ENCODE measurements at regions not wholly inside any gene's neighbourhood (a gene's known extent, or its start where the extent isn't known, plus 50 kb on each side); places are given as distances from the start of the nearest gene placed in this dataset.

- H3K9me3 ChIP-seq (ENCODE audit: control extremely low read depth in 1 of 3, control insufficient read depth in 2 of 3, insufficient read depth in 1 of 3, low read length in 2 of 3): peaks cover 3 to 5% (median 4%) of the 10 kb centered on the region in 3 donors
- Mint-ChIP-seq H3K4me1 (no peaks in the 10 kb centered on the region), H3K4me3 (no peak overlapping the region), H3K9me3 (ENCODE audit: insufficient read depth) (peaks cover 5% of the 10 kb centered on the region), H3K27ac (no peak overlapping the region), H3K27me3 (peaks cover 3% of the 10 kb centered on the region)
- H4K20me1 ChIP-seq (ENCODE audit: control insufficient read depth, insufficient read depth, low read length, poor library complexity, severe bottlenecking): no peaks in the 10 kb centered on the region
- no peak overlapping the region for H3K9ac ChIP-seq (ENCODE audit: low read length)
- no peak overlapping the region for H2AFZ ChIP-seq (ENCODE audit: insufficient read depth, low read depth, low read length, poor library complexity, severe bottlenecking)
- WGBS (ENCODE audit: insufficient coverage): 91% methylated on average over 3 of the region's 3 CpGs
- H3K27ac ChIP-seq (ENCODE audit: low read length in 2 of 2): no peak overlapping the region
- TF ChIP-seq CTCF (IDR thresholded peaks at IDR 0.05): no peak
- TF ChIP-seq EZH2 (IDR thresholded peaks at IDR 0.05; ENCODE audit: borderline replicate concordance, insufficient read depth, low read depth, low read length, poor library complexity, severe bottlenecking): no peak
- no peak overlapping the region for H3K4me2 ChIP-seq (replicated peaks; ENCODE audit: low read depth, low read length, poor library complexity, severe bottlenecking)
- H3K4me1 ChIP-seq (ENCODE audit: control insufficient read depth in 2 of 2, insufficient read depth in 2 of 2, low read length in 2 of 2): no peaks in the 10 kb centered on the region
- no peaks in the 10 kb centered on the region for H3K36me3 ChIP-seq (replicated peaks in 1 of 2; ENCODE audit: control extremely low read depth in 1 of 2, control insufficient read depth in 1 of 2, extremely low read depth in 1 of 2, insufficient read depth in 2 of 2, low read length in 1 of 2)
- DNase-seq: no peak
- H3K4me3 ChIP-seq (ENCODE audit: control extremely low read depth in 1 of 5, extremely low read depth in 1 of 5, insufficient read depth in 1 of 5, low read depth in 2 of 5, low read length in 4 of 5): no peak overlapping the region
- no peaks in the 10 kb centered on the region for H3K79me2 ChIP-seq (ENCODE audit: control insufficient read depth, insufficient read depth, low read length)
- intact Hi-C loops (cut with micrococcal nuclease): no loop called here
- no peaks in the 10 kb centered on the region for H3K27me3 ChIP-seq (replicated peaks in 1 of 4; ENCODE audit: control extremely low read depth in 1 of 4, control insufficient read depth in 3 of 4, insufficient read depth in 4 of 4, low read length in 3 of 4)
- ChIA-PET POLR2A (no interaction called here), CTCF (no interaction called here)
- ATAC-seq (ENCODE audit: low read depth): no peak
These were observed 127.6 kb upstream of the DAAM1 start for GRCh38 chr14:59060841-59061240.

DNA sequence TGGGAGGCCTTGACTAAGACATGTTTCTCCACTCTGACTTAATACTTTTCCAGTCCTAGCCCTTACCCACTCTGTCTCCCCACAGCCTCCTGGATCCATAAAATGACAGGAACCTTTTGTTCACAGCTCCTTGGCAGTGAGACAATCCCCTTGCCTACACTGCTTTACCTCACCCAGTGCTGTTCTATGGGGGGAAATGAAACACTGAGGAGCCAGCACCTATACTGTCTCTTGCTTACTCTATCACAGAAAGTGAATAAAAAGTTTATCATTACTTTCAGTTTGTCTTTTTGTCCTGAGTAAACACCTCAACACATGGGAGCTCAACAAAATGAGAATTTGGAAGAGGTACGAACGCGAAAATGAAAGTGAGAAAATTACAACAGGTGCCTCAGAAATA, 127.2 kb upstream of the DAAM1 start:
- CTCF ChIA-PET: no interaction called here
- no peak overlapping the region for H3K4me3 ChIP-seq (ENCODE audit: control extremely low read depth in 1 of 5, extremely low read depth in 1 of 5, insufficient read depth in 1 of 5, low read depth in 2 of 5, low read length in 4 of 5)
- intact Hi-C loops (cut with micrococcal nuclease): no loop called here
- H3K27me3 Mint-ChIP-seq: peaks cover 3% of the 10 kb centered on the region
- no peak for TF ChIP-seq EZH2 (IDR thresholded peaks at IDR 0.05; ENCODE audit: borderline replicate concordance, insufficient read depth, low read depth, low read length, poor library complexity, severe bottlenecking)
- no peak for TF ChIP-seq CTCF (IDR thresholded peaks at IDR 0.05)
- ATAC-seq (ENCODE audit: low read depth) (no peak), DNase-seq (no peak)
- no peaks in the 10 kb centered on the region for H3K4me1 ChIP-seq (ENCODE audit: control insufficient read depth in 2 of 2, insufficient read depth in 2 of 2, low read length in 2 of 2)
- H3K27ac Mint-ChIP-seq: no peak overlapping the region
- H3K9ac ChIP-seq (ENCODE audit: low read length): no peak overlapping the region
- no CpG with 5 or more reads among the region's 3 CpGs for WGBS (ENCODE audit: insufficient coverage)
- H4K20me1 ChIP-seq (ENCODE audit: control insufficient read depth, insufficient read depth, low read length, poor library complexity, severe bottlenecking): no peaks in the 10 kb centered on the region
- peaks cover 8% of the 10 kb centered on the region for H3K9me3 Mint-ChIP-seq (ENCODE audit: insufficient read depth)
- POLR2A ChIA-PET: no interaction called here
- no peak overlapping the region for H3K27ac ChIP-seq (ENCODE audit: low read length in 2 of 2)
- no peak overlapping the region for H2AFZ ChIP-seq (ENCODE audit: insufficient read depth, low read depth, low read length, poor library complexity, severe bottlenecking)
- H3K27me3 ChIP-seq (replicated peaks in 1 of 4; ENCODE audit: control extremely low read depth in 1 of 4, control insufficient read depth in 3 of 4, insufficient read depth in 4 of 4, low read length in 3 of 4): no peaks in the 10 kb centered on the region
- H3K79me2 ChIP-seq (ENCODE audit: control insufficient read depth, insufficient read depth, low read length): no peaks in the 10 kb centered on the region
- no peaks in the 10 kb centered on the region for H3K36me3 ChIP-seq (replicated peaks in 1 of 2; ENCODE audit: control extremely low read depth in 1 of 2, control insufficient read depth in 1 of 2, extremely low read depth in 1 of 2, insufficient read depth in 2 of 2, low read length in 1 of 2)
- H3K9me3 ChIP-seq (ENCODE audit: control extremely low read depth in 1 of 3, control insufficient read depth in 2 of 3, insufficient read depth in 1 of 3, low read length in 2 of 3): peaks cover 3 to 5% (median 4%) of the 10 kb centered on the region in 3 donors
- H3K4me2 ChIP-seq (replicated peaks; ENCODE audit: low read depth, low read length, poor library complexity, severe bottlenecking): no peak overlapping the region
- H3K4me3 Mint-ChIP-seq: no peak overlapping the region
- no peaks in the 10 kb centered on the region for H3K4me1 Mint-ChIP-seq

Data from B cell (primary cell).